IMR-90 (cell line): ENCODE measurements at regions not wholly inside any gene's neighbourhood (a gene's known extent, or its start where the extent isn't known, plus 50 kb on each side); places are given as distances from the start of the nearest gene placed in this dataset.

ENCODE experiments used
- ATAC-seq: fragments of 200-7000 bp; cut with Tn5 transposase; 2 replicates; pipeline ENCODE4 v1.9.1; 2020; ENCODE audit warnings: low read depth, mild to moderate bottlenecking, moderate library complexity
- BruUV-seq: library from RNA; stranded (reverse); fragments of 400-500 nt; replicated peaks from 2 replicates; lab custom pipeline; 2021; lab: Mats Ljungman, UMichigan
- CTCF ChIA-PET: fragments of 300-600 bp; formaldehyde crosslinking; extraction: SDS; loops from one replicate; lab custom pipeline; 2021; ENCODE audit warnings: antibody characterized with exemption; lab: Yijun Ruan, JAX
- POLR2A ChIA-PET: fragments of 300-600 bp; sonication (Branson Sonifier 250); formaldehyde crosslinking; loops from one replicate; lab custom pipeline; 2022; ENCODE audit warnings: antibody characterized with exemption; ENCODE audit not compliant: unreplicated experiment; lab: Charles Lee
- DNase-seq: peaks from one replicate; pipeline ENCODE4 v3.0.0; 2013
- H2AFZ ChIP-seq: replicated peaks from 2 replicates; pipeline ENCODE3; 2013; ENCODE audit warnings: low read length, mild to moderate bottlenecking; ENCODE audit not compliant: poor library complexity
- H2AK5ac ChIP-seq: 2 replicates; pipeline ENCODE4 v1.6.1; 2013; ENCODE audit warnings: low read depth, low read length, inconsistent platforms
- H2AK9ac ChIP-seq: replicated peaks from 2 replicates; pipeline ENCODE3; 2013; ENCODE audit warnings: mild to moderate bottlenecking, low read depth, low read length, moderate library complexity; ENCODE audit not compliant: poor library complexity
- H2BK120ac ChIP-seq: 2 replicates; pipeline ENCODE4 v1.6.1; 2013; ENCODE audit warnings: low read depth, low read length, inconsistent platforms
- H2BK15ac ChIP-seq: 3 replicates; pipeline ENCODE4 v1.6.1; 2013; ENCODE audit warnings: low read depth, low read length, inconsistent platforms
- H2BK20ac ChIP-seq: 2 replicates; pipeline ENCODE4 v1.6.1; 2013; ENCODE audit warnings: low read depth, mild to moderate bottlenecking, inconsistent platforms, low read length, moderate library complexity
- H2BK5ac ChIP-seq: 2 replicates; pipeline ENCODE4 v1.6.1; 2013; ENCODE audit warnings: mild to moderate bottlenecking, low read depth, low read length, inconsistent platforms; ENCODE audit not compliant: poor library complexity, severe bottlenecking
- H3K14ac ChIP-seq: replicated peaks from 2 replicates; pipeline ENCODE4 v1.6.1; 2013; ENCODE audit warnings: low read depth, low read length, inconsistent platforms
- H3K18ac ChIP-seq: 2 replicates; pipeline ENCODE4 v1.6.1; 2013; ENCODE audit warnings: low read depth, low read length, control low read depth
- H3K23ac ChIP-seq: 2 replicates; pipeline ENCODE4 v1.6.1; 2013; ENCODE audit warnings: low read depth, low read length, inconsistent platforms
- H3K27ac ChIP-seq: 2 replicates; pipeline ENCODE4 v1.5.1; 2013; ENCODE audit warnings: mild to moderate bottlenecking, control low read depth, low read length; ENCODE audit not compliant: insufficient read depth
- H3K27me3 ChIP-seq: 2 replicates; pipeline ENCODE4 v1.6.1; 2013; ENCODE audit warnings: low read length; ENCODE audit not compliant: control insufficient read depth, insufficient read depth
- H3K36me3 ChIP-seq: 2 replicates; pipeline ENCODE4 v1.6.1; 2013; ENCODE audit warnings: low read length, mixed read lengths; ENCODE audit not compliant: control insufficient read depth, insufficient read depth
- H3K4ac ChIP-seq: 2 replicates; pipeline ENCODE4 v1.6.1; 2013; ENCODE audit warnings: low read depth, low read length, inconsistent platforms
- H3K4me1 ChIP-seq: 2 replicates; pipeline ENCODE4 v1.6.1; 2013; ENCODE audit warnings: low read length, mixed read lengths; ENCODE audit not compliant: control insufficient read depth, insufficient read depth
- H3K4me2 ChIP-seq: 2 replicates; pipeline ENCODE4 v1.6.1; 2013; ENCODE audit warnings: low read depth, mild to moderate bottlenecking, control low read depth, low read length, moderate library complexity
- H3K4me3 ChIP-seq: 2 replicates; pipeline ENCODE4 v1.5.1; 2013; ENCODE audit warnings: low read depth, mild to moderate bottlenecking, control low read depth, low read length, moderate library complexity; ENCODE audit not compliant: insufficient read depth
- H3K56ac ChIP-seq: 2 replicates; pipeline ENCODE4 v1.6.1; 2013; ENCODE audit warnings: low read length, inconsistent platforms; ENCODE audit not compliant: insufficient read depth; ENCODE audit errors: extremely low read depth
- H3K79me1 ChIP-seq, 2 experiments: 2 replicates each; pipeline ENCODE4 v1.6.1; 2013; ENCODE audit warnings: low read length in 2 of 2, inconsistent platforms in 1 of 2, low read depth in 1 of 2
- H3K9ac ChIP-seq: 2 replicates; pipeline ENCODE4 v1.6.1; 2013; ENCODE audit warnings: low read depth, low read length, control low read depth
- H3K9me1 ChIP-seq: 2 replicates; pipeline ENCODE4 v1.6.1; 2013; ENCODE audit warnings: low read length, inconsistent platforms; ENCODE audit not compliant: insufficient read depth
- H3K9me3 ChIP-seq: 2 replicates; pipeline ENCODE4 v1.6.1; 2013; ENCODE audit warnings: low read length; ENCODE audit not compliant: control insufficient read depth, insufficient read depth
- H4K20me1 ChIP-seq: 2 replicates; pipeline ENCODE4 v1.6.1; 2013; ENCODE audit warnings: low read length, inconsistent platforms; ENCODE audit not compliant: insufficient read depth
- H4K5ac ChIP-seq: 2 replicates; pipeline ENCODE4 v1.6.1; 2013; ENCODE audit warnings: mild to moderate bottlenecking, low read depth, low read length, control low read depth
- H4K8ac ChIP-seq, 2 experiments: 2 replicates each; pipeline ENCODE4 v1.6.1; 2013; ENCODE audit warnings: low read depth in 2 of 2, low read length in 2 of 2, control low read depth in 1 of 2, inconsistent platforms in 1 of 2
- H4K91ac ChIP-seq: 2 replicates; pipeline ENCODE4 v1.6.1; 2013; ENCODE audit warnings: low read depth, low read length, inconsistent platforms; ENCODE audit not compliant: insufficient read depth
- CEBPB ChIP-seq: IDR thresholded peaks from 2 replicates; pipeline ENCODE4 v1.6.1; 2012; ENCODE audit warnings: low read depth, low read length, improper control_type of control experiment
- MAFK ChIP-seq: IDR thresholded peaks from 2 replicates; pipeline ENCODE4 v1.6.1; 2012; ENCODE audit warnings: low read depth, low read length, improper control_type of control experiment
- MAZ ChIP-seq: IDR thresholded peaks from 2 replicates; pipeline ENCODE4 v1.6.1; 2012; ENCODE audit warnings: low read depth, mild to moderate bottlenecking, low read length, improper control_type of control experiment, moderate library complexity, borderline replicate concordance
- MXI1 ChIP-seq: IDR thresholded peaks from 2 replicates; pipeline ENCODE4 v1.6.1; 2012; ENCODE audit warnings: low read depth, mild to moderate bottlenecking, low read length, moderate library complexity, borderline replicate concordance
- RCOR1 ChIP-seq: IDR thresholded peaks from 2 replicates; pipeline ENCODE4 v1.6.1; 2012; ENCODE audit warnings: mild to moderate bottlenecking, low read length, improper control_type of control experiment; ENCODE audit not compliant: insufficient replicate concordance
- SMC3 ChIP-seq: fragments of 150-350 bp; IDR thresholded peaks from 2 replicates; pipeline ENCODE4 v1.6.1; 2016; ENCODE audit warnings: low read depth, mild to moderate bottlenecking, antibody characterized with exemption, low read length, moderate library complexity
- WGBS, 2 experiments: methylation state at CpG; one replicate each; pipeline versions ENCODE4 v1.1.5 to v1.1.7; 2013; ENCODE audit warnings: missing lambda C conversion rate in 2 of 2; ENCODE audit not compliant: insufficient read length in 1 of 2; ENCODE audit errors: extremely low coverage in 2 of 2; 5-methylcytosine and 5-hydroxymethylcytosine counted together
- dilution Hi-C: fragments of 300-500 bp; cut with HindIII; formaldehyde crosslinking; loops from one replicate; pipeline ENCODE4 v1.14.3; 2018; ENCODE audit warnings: low sequenced_read_pairs; ENCODE audit not compliant: unreplicated experiment
- in situ Hi-C: fragments of 300-500 bp; cut with MboI; formaldehyde crosslinking; loops from 3 replicates; pipeline ENCODE4 v1.14.3; 2019; ENCODE audit warnings: low sequenced_read_pairs, inconsistent platforms, mixed read lengths
- intact Hi-C: fragments of 100-400 bp; cut with micrococcal nuclease; formaldehyde crosslinking; loops from 2 replicates; pipeline ENCODE4 v1.10.0; 2022
- TF ChIP-seq, protein P1 (sequence below): conservative IDR thresholded peaks from 2 replicates; pipeline ENCODE4 v1.5.1; 2012; ENCODE audit warnings: mild to moderate bottlenecking, low read depth, low read length, improper control_type of control experiment

DNA sequence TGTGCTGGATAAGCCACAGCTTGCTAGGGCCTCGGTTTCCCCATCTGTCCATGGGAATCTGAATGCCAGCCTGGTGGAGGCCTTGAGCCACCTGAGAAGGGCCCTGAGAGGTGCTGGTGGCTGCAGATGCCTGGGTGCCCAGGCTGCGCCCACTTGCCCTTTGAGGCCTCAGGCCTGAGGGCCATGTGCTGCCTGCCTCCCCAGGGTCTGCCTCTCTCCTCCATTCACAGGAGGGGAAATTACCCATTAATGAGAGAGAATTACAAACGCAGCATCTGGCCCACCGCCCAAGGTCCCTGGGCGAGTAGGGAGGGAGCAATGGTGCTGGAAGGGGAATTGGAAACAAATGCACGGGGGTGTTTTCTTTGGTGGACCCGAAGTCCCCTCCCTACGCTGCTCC is 59.6 kb downstream of the BARX1 start:
- 0% methylated on average over 1 of the region's 8 CpGs; no CpG with 5 or more reads in 1 of the 2 experiments for WGBS, 2 experiments

More for the DNA sequence above, 59.6 kb downstream of the BARX1 start:
- H3K18ac ChIP-seq: no peak overlapping the region
- no peaks in the 10 kb centered on the region; the same call in 1 of the 2 replicates for H3K27me3 ChIP-seq
- H4K20me1 ChIP-seq: no peaks in the 10 kb centered on the region
- H3K4me1 ChIP-seq: no peaks in the 10 kb centered on the region
- no peak overlapping the region for H2BK5ac ChIP-seq
- no peak overlapping the region for H3K4me3 ChIP-seq
- TF ChIP-seq RCOR1 (no peak), MAFK (no peak), SMC3 (no peak), MAZ (no peak), MXI1 (no peak), CEBPB (no peak)
- TF ChIP-seq, protein P1, sequence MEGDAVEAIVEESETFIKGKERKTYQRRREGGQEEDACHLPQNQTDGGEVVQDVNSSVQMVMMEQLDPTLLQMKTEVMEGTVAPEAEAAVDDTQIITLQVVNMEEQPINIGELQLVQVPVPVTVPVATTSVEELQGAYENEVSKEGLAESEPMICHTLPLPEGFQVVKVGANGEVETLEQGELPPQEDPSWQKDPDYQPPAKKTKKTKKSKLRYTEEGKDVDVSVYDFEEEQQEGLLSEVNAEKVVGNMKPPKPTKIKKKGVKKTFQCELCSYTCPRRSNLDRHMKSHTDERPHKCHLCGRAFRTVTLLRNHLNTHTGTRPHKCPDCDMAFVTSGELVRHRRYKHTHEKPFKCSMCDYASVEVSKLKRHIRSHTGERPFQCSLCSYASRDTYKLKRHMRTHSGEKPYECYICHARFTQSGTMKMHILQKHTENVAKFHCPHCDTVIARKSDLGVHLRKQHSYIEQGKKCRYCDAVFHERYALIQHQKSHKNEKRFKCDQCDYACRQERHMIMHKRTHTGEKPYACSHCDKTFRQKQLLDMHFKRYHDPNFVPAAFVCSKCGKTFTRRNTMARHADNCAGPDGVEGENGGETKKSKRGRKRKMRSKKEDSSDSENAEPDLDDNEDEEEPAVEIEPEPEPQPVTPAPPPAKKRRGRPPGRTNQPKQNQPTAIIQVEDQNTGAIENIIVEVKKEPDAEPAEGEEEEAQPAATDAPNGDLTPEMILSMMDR: no peak
- H4K5ac ChIP-seq: no peak overlapping the region
- no peak overlapping the region for H3K27ac ChIP-seq
- H2AK5ac ChIP-seq: no peak overlapping the region
- no peak overlapping the region for H3K56ac ChIP-seq
- no peak for ATAC-seq
- no peak overlapping the region for H3K9ac ChIP-seq
- dilution Hi-C loops: no loop called here
- no peak overlapping the region for H3K4ac ChIP-seq
- no peak overlapping the region for H3K14ac ChIP-seq
- ChIA-PET POLR2A (no interaction called here), CTCF (no interaction called here)
- no peaks in the 10 kb centered on the region for H3K9me1 ChIP-seq
- no peak overlapping the region for H4K8ac ChIP-seq
- no peaks in the 10 kb centered on the region for H3K9me3 ChIP-seq
- no peak for DNase-seq
- no peak overlapping the region for H3K4me2 ChIP-seq
- BruUV-seq: no TSS peak
- no peak overlapping the region for H2BK120ac ChIP-seq
- H3K79me1 ChIP-seq: no peaks in the 10 kb centered on the region
- intact Hi-C loops: no loop called here
- H4K91ac ChIP-seq: no peak overlapping the region
- no peak overlapping the region for H2BK20ac ChIP-seq
- no peak overlapping the region for H2AK9ac ChIP-seq
- no peak overlapping the region for H2AFZ ChIP-seq
- in situ Hi-C loops: no loop called here
- no peak overlapping the region for H3K23ac ChIP-seq
- no peak overlapping the region for H2BK15ac ChIP-seq
- H3K36me3 ChIP-seq: no peaks in the 10 kb centered on the region
